ENCODE measurements at regions not wholly inside any gene's neighbourhood (a gene's known extent, or its start where the extent isn't known, plus 50 kb on each side); places are given as distances from the start of the nearest gene placed in this dataset.

DNA sequence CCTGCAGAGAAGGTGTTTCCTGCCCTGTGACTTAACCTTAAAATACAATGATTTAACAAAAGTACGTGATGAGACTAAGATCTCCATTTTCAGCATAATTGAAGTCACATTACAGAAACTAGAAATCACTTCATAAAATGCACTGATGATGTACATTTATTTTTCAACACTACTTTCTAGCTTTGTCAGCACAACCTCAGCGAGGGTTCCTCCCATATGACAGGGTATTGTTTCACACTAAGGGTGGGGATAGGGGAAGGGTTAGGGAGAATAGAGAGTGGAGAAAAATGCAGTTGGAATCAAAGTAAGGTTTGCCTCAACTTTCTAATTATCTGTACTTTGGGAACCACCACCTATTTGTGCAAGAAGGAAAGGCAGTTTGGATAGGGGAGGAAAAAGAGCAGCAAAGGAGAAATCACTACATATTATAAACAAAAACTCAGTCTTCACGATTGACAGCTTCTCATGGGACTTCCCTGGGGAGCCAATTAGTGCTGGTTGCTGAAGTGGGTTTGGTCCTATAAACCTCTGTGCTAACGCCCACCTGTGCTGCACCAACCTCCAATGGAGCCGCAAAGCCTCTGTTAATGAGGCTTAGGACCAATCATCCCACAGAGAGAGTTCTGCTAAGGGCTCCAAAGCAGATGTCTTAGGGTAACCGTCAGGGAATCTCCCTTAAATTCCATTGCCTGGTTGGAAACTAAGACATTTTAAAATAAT, 369.2 kb upstream of the PDE4D start:
- DNase-seq: no peak
- in situ Hi-C loops (cut with MboI): no loop called here
- H3K27ac ChIP-seq: no peak overlapping the region
- H2AFZ ChIP-seq: no peak overlapping the region
- no peaks in the 10 kb centered on the region for H4K20me1 ChIP-seq (ENCODE audit: insufficient read depth)
- no peak overlapping the region for H3K4me2 ChIP-seq (ENCODE audit: unreplicated experiment)
- no peaks in the 10 kb centered on the region for H3K27me3 ChIP-seq (replicated peaks; ENCODE audit: insufficient read depth)
- 37 to 44% methylated on average over 6 of the region's 6 CpGs for WGBS, 2 experiments (ENCODE audit: low coverage in 1 of 2, low lambda C conversion rate in 2 of 2, missing lambda C conversion rate in 2 of 2)
- H3F3A ChIP-seq (ENCODE audit: insufficient read depth): no peaks in the 10 kb centered on the region
- H3K4me1 ChIP-seq (ENCODE audit: insufficient read depth): no peaks in the 10 kb centered on the region
- H3K9me2 ChIP-seq (ENCODE audit: insufficient read depth): no peaks in the 10 kb centered on the region
- TF ChIP-seq EZH2 (IDR thresholded peaks at IDR 0.05; ENCODE audit: insufficient read depth, poor library complexity, severe bottlenecking) (no peak), EZH2phosphoT487 (IDR thresholded peaks at IDR 0.05; ENCODE audit: insufficient read depth, low read depth) (no peak)
- H3K79me2 ChIP-seq (ENCODE audit: insufficient read depth): no peaks in the 10 kb centered on the region
- no peak overlapping the region for H3K9ac ChIP-seq
- no peaks in the 10 kb centered on the region for H3K36me3 ChIP-seq (ENCODE audit: low read depth)
- H3K9me3 ChIP-seq (ENCODE audit: low read depth): no peaks in the 10 kb centered on the region
- H3K4me3 ChIP-seq: no peak overlapping the region

DNA sequence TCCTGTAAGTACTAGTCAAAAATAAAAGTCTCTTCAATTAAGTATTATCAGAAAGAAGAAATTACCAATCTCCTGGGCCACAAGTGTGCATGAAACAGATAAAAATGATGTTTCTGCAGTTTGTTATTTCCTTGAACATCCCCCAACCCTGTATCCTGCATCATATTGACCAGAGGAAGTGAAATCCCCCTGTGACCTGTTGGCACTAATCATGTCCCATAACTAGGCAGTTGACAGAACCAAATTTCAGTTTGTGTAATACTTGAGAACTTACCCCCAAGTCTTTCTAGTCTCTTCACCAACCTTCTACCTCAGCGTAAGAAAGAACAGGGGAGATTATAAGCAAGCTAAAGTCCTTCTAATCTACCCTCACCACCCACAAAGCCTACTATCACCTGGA, 368.2 kb upstream of the PDE4D start:
- no peak overlapping the region for H3K4me2 ChIP-seq (ENCODE audit: unreplicated experiment)
- H3K27me3 ChIP-seq (replicated peaks; ENCODE audit: insufficient read depth): 0 out of 2 replicates have a peak, but pooled peaks cover 3% of the 10 kb centered on the region
- H3K9me2 ChIP-seq (ENCODE audit: insufficient read depth): no peaks in the 10 kb centered on the region
- TF ChIP-seq EZH2 (IDR thresholded peaks at IDR 0.05; ENCODE audit: insufficient read depth, poor library complexity, severe bottlenecking): no peak
- TF ChIP-seq EZH2phosphoT487 (IDR thresholded peaks at IDR 0.05; ENCODE audit: insufficient read depth, low read depth): no peak
- H3K4me3 ChIP-seq: no peak overlapping the region
- H3K36me3 ChIP-seq (ENCODE audit: low read depth): no peaks in the 10 kb centered on the region
- H3K4me1 ChIP-seq (ENCODE audit: insufficient read depth): no peaks in the 10 kb centered on the region
- no peaks in the 10 kb centered on the region for H3K79me2 ChIP-seq (ENCODE audit: insufficient read depth)
- WGBS, 2 experiments (ENCODE audit: low coverage in 1 of 2, low lambda C conversion rate in 2 of 2, missing lambda C conversion rate in 2 of 2): 63 to 64% methylated on average over 1 of the region's 1 CpG
- H3K9me3 ChIP-seq (ENCODE audit: low read depth): no peaks in the 10 kb centered on the region
- H4K20me1 ChIP-seq (ENCODE audit: insufficient read depth): no peaks in the 10 kb centered on the region
- H3K27ac ChIP-seq: no peak overlapping the region
- DNase-seq: no peak
- no peak overlapping the region for H2AFZ ChIP-seq
- in situ Hi-C loops (cut with MboI): no loop called here
- H3F3A ChIP-seq (ENCODE audit: insufficient read depth): no peaks in the 10 kb centered on the region
- no peak overlapping the region for H3K9ac ChIP-seq

DNA sequence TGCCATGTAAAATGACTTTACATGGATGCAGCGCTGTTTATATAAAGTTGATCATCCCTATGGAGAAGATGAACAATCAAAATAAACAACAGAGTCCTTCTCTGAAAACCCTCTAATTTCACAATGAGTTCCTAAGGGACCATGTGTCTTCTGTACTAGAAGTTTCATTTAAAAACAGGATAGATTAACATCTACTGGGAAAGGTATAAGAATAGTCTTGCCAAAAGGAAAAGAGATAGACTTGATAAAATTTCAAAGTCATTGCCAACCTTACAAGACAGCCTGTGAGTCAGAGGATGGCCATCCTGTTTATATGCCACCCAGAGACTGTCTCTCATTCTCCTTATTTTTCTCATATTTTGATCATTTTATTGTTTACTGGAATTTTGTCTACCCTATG, 367.1 kb upstream of the PDE4D start:
- in situ Hi-C loops (cut with MboI): no loop called here
- no peaks in the 10 kb centered on the region for H3F3A ChIP-seq (ENCODE audit: insufficient read depth)
- no peaks in the 10 kb centered on the region for H3K9me3 ChIP-seq (ENCODE audit: low read depth)
- 42 to 70% methylated on average over 1 of the region's 1 CpG for WGBS, 2 experiments (ENCODE audit: low coverage in 1 of 2, low lambda C conversion rate in 2 of 2, missing lambda C conversion rate in 2 of 2)
- no peak overlapping the region for H3K4me2 ChIP-seq (ENCODE audit: unreplicated experiment)
- H4K20me1 ChIP-seq (ENCODE audit: insufficient read depth): no peaks in the 10 kb centered on the region
- no peaks in the 10 kb centered on the region for H3K79me2 ChIP-seq (ENCODE audit: insufficient read depth)
- H3K27ac ChIP-seq: no peak overlapping the region
- no peaks in the 10 kb centered on the region for H3K4me1 ChIP-seq (ENCODE audit: insufficient read depth)
- TF ChIP-seq EZH2 (IDR thresholded peaks at IDR 0.05; ENCODE audit: insufficient read depth, poor library complexity, severe bottlenecking) (no peak), EZH2phosphoT487 (IDR thresholded peaks at IDR 0.05; ENCODE audit: insufficient read depth, low read depth) (no peak)
- H2AFZ ChIP-seq: no peak overlapping the region
- no peak overlapping the region for H3K4me3 ChIP-seq
- no peak for DNase-seq
- H3K9me2 ChIP-seq (ENCODE audit: insufficient read depth): no peaks in the 10 kb centered on the region
- H3K9ac ChIP-seq: no peak overlapping the region
- no peaks in the 10 kb centered on the region for H3K36me3 ChIP-seq (ENCODE audit: low read depth)
- H3K27me3 ChIP-seq (replicated peaks; ENCODE audit: insufficient read depth): 0 out of 2 replicates have a peak, but pooled peaks cover 3% of the 10 kb centered on the region

DNA sequence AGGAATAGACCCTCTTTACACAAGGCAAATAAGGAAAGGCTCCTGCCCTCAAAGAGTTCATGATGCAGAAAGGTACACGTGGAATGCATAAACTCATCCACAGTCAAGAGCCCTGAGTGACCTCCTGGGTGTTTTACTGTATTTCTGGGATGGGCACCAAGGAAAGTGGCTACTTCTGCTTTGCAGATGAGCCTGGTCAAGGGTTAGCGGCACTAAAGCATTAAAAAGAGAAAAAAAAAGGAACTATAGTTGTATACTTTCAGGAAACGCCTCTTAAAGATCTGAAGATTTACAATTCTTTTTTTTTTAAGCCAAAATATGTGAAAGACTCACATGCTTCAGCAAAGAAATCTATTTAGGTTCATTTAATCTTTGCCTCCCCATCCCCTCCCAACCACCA, 366.2 kb upstream of the PDE4D start:
- no peak overlapping the region for H3K4me3 ChIP-seq
- H3K4me1 ChIP-seq (ENCODE audit: insufficient read depth): no peaks in the 10 kb centered on the region
- in situ Hi-C loops (cut with MboI): no loop called here
- no peak overlapping the region for H2AFZ ChIP-seq
- H3K79me2 ChIP-seq (ENCODE audit: insufficient read depth): no peaks in the 10 kb centered on the region
- no peak overlapping the region for H3K4me2 ChIP-seq (ENCODE audit: unreplicated experiment)
- no peak overlapping the region for H3K27ac ChIP-seq
- H3K36me3 ChIP-seq (ENCODE audit: low read depth): no peaks in the 10 kb centered on the region
- TF ChIP-seq EZH2 (IDR thresholded peaks at IDR 0.05; ENCODE audit: insufficient read depth, poor library complexity, severe bottlenecking): no peak
- no peak for TF ChIP-seq EZH2phosphoT487 (IDR thresholded peaks at IDR 0.05; ENCODE audit: insufficient read depth, low read depth)
- 0 out of 2 replicates have a peak, but pooled peaks cover 3% of the 10 kb centered on the region for H3K27me3 ChIP-seq (replicated peaks; ENCODE audit: insufficient read depth)
- no peak for DNase-seq
- H3F3A ChIP-seq (ENCODE audit: insufficient read depth): no peaks in the 10 kb centered on the region
- H3K9ac ChIP-seq: no peak overlapping the region
- no peaks in the 10 kb centered on the region for H3K9me3 ChIP-seq (ENCODE audit: low read depth)
- 27 to 28% methylated on average over 3 of the region's 3 CpGs for WGBS, 2 experiments (ENCODE audit: low coverage in 1 of 2, low lambda C conversion rate in 2 of 2, missing lambda C conversion rate in 2 of 2)
- H3K9me2 ChIP-seq (ENCODE audit: insufficient read depth): no peaks in the 10 kb centered on the region
- H4K20me1 ChIP-seq (ENCODE audit: insufficient read depth): no peaks in the 10 kb centered on the region

Data from GM23248 (cell line).